Psoas muscle (tissue), 7 donors: ENCODE measurements at regions not wholly inside any gene's neighbourhood (a gene's known extent, or its start where the extent isn't known, plus 50 kb on each side); places are given as distances from the start of the nearest gene placed in this dataset.

Source experiments
- ATAC-seq, 4 donors: fragments of 200-7000 bp; cut with Tn5 transposase; one replicate each; pipeline ENCODE4 v1.9.1; 2020; ENCODE audit warnings: moderate library complexity in 3 of 4, mild to moderate bottlenecking in 2 of 4
- DNase-seq, 2 donors: peaks; one replicate each; pipeline ENCODE4 v3.0.0-alpha.2; 2020
- H3K27ac ChIP-seq: fragments of 200-600 bp; one replicate; pipeline ENCODE4 v1.8.0; 2022
- H3K27me3 ChIP-seq, 3 donors: fragments of 200-600 bp in 1 of 3; one replicate each; pipeline versions ENCODE4 v1.6.1 to v1.8.0; 2013 to 2022; ENCODE audit warnings: low read length in 2 of 3, mild to moderate bottlenecking in 2 of 3, moderate library complexity in 1 of 3; ENCODE audit not compliant: insufficient read depth in 3 of 3
- H3K36me3 ChIP-seq, 2 donors: fragments of 200-600 bp in 1 of 2; one replicate each; pipeline versions ENCODE4 v1.6.1 to v1.8.0; 2013 to 2022; ENCODE audit warnings: low read depth in 1 of 2, mild to moderate bottlenecking in 1 of 2, moderate library complexity in 1 of 2; ENCODE audit not compliant: insufficient read depth in 1 of 2
- H3K4me1 ChIP-seq: fragments of 200-600 bp; one replicate; pipeline ENCODE4 v1.8.0; 2022
- H3K4me3 ChIP-seq: fragments of 200-600 bp; one replicate; pipeline ENCODE4 v1.8.0; 2022; ENCODE audit warnings: mild to moderate bottlenecking
- H3K9me3 ChIP-seq: fragments of 200-600 bp; one replicate; pipeline ENCODE4 v1.8.0; 2022
- CTCF ChIP-seq: fragments of 200-600 bp; IDR thresholded peaks from one replicate; pipeline ENCODE4 v1.8.0; 2022; ENCODE audit warnings: antibody characterized with exemption
- WGBS, 3 donors: extraction: QIAGEN DNeasy Blood & Tissue Kit; methylation state at CpG; one replicate each; pipeline versions ENCODE4 v1.1.6 to v1.1.7; 2013; 5-methylcytosine and 5-hydroxymethylcytosine counted together
- intact Hi-C, 2 donors: fragments of 100-400 bp; cut with DNase I; formaldehyde crosslinking; loops; one replicate each; pipeline versions ENCODE4 v1.11.0 to v1.14.2; 2022
- donor health status: healthy with polysubstance abuse.
- donor health status: DM: no; HTN: no; CAD: no; lungs with moderate emphysema.
- donor health status: Bipolar disorder and iron deficiency.
- donor health status: healthy.
- donor health status: DM: yes; HTN: yes; CAD: no.
- donor health status: DM: no; HTN: no; CAD: no.
- donor health status: DM: yes; HTN: yes; CAD: no.

GRCh38 chr13:34256236-34256635, 438.3 kb downstream of the RFC3 start:
- Histone ChIP-seq H3K27me3 (no peaks in the 10 kb centered on the region), H3K36me3 (no peaks in the 10 kb centered on the region), H3K4me3 (no peak overlapping the region), H3K4me1 (no peaks in the 10 kb centered on the region), H3K27ac (no peak overlapping the region), H3K9me3 (no peaks in the 10 kb centered on the region)
- no peak for DNase-seq
- TF ChIP-seq CTCF: no peak
- ATAC-seq: no peak
- WGBS, 3 donors: 77 to 95% (median 82%) methylated on average over 2 of the region's 2 CpGs
- intact Hi-C loops: no loop called here

GRCh38 chr13:34257966-34258365, 440.0 kb downstream of the RFC3 start:
- H3K27me3 ChIP-seq: no peaks in the 10 kb centered on the region
- WGBS, 3 donors: 5 to 14% (median 9%) methylated on average over 4 of the region's 4 CpGs
- ATAC-seq: no peak
- no peak overlapping the region for H3K4me3 ChIP-seq
- H3K27ac ChIP-seq: no peak overlapping the region
- H3K9me3 ChIP-seq: no peaks in the 10 kb centered on the region
- no peaks in the 10 kb centered on the region for H3K36me3 ChIP-seq
- DNase-seq: no peak
- intact Hi-C loops: no loop called here
- H3K4me1 ChIP-seq: no peaks in the 10 kb centered on the region
- TF ChIP-seq CTCF: no peak

- no peaks in the 10 kb centered on the region for H3K36me3 ChIP-seq
- intact Hi-C loops: no loop called here
- ATAC-seq (no peak), DNase-seq (no peak)
- no peak overlapping the region for H3K27ac ChIP-seq
- no peak overlapping the region for H3K4me3 ChIP-seq
- no peaks in the 10 kb centered on the region for H3K27me3 ChIP-seq
- TF ChIP-seq CTCF: no peak
- 53 to 60% (median 59%) methylated on average over 4 of the region's 4 CpGs for WGBS, 3 donors
- H3K9me3 ChIP-seq: no peaks in the 10 kb centered on the region
- no peaks in the 10 kb centered on the region for H3K4me1 ChIP-seq
These were observed 440.9 kb downstream of the RFC3 start for GRCh38 chr13:34258646-34259386.

DNA sequence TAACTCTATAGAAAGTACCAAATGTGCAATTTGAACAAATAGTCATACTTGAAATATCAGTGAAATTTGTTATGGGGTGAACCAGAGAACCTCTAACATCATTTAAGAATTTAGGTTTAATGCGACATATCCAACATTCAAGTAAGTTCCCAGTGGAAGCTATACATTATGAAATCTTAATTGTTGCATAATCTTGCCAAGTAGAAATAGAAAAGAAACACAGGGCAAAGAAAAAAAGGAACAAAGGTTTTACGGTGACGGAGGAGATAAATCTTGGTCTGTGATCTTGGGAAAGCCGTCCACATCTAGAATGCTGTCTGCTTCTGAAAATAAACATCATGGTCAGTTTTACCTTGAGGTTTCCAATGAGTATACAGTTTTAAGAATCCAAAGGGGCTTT, 445.7 kb downstream of the RFC3 start:
- Histone ChIP-seq H3K27me3 (no peaks in the 10 kb centered on the region), H3K9me3 (no peaks in the 10 kb centered on the region), H3K4me1 (no peaks in the 10 kb centered on the region), H3K27ac (no peak overlapping the region), H3K4me3 (no peak overlapping the region), H3K36me3 (no peaks in the 10 kb centered on the region)
- no peak for DNase-seq
- intact Hi-C loops: no loop called here
- no peak for TF ChIP-seq CTCF
- WGBS, 3 donors: 81 to 94% (median 93%) methylated on average over 4 of the region's 4 CpGs
- no peak for ATAC-seq
